IMR-90 (cell line): ENCODE measurements at regions not wholly inside any gene's neighbourhood (a gene's known extent, or its start where the extent isn't known, plus 50 kb on each side); places are given as distances from the start of the nearest gene placed in this dataset.

ENCODE experiments used
- ATAC-seq: fragments of 200-7000 bp; cut with Tn5 transposase; 2 replicates; pipeline ENCODE4 v1.9.1; 2020; ENCODE audit warnings: low read depth, mild to moderate bottlenecking, moderate library complexity
- BruUV-seq: library from RNA; stranded (reverse); fragments of 400-500 nt; replicated peaks from 2 replicates; lab custom pipeline; 2021; lab: Mats Ljungman, UMichigan
- CTCF ChIA-PET: fragments of 300-600 bp; formaldehyde crosslinking; extraction: SDS; loops from one replicate; lab custom pipeline; 2021; ENCODE audit warnings: antibody characterized with exemption; lab: Yijun Ruan, JAX
- POLR2A ChIA-PET: fragments of 300-600 bp; sonication (Branson Sonifier 250); formaldehyde crosslinking; loops from one replicate; lab custom pipeline; 2022; ENCODE audit warnings: antibody characterized with exemption; ENCODE audit not compliant: unreplicated experiment; lab: Charles Lee
- DNase-seq: peaks from one replicate; pipeline ENCODE4 v3.0.0; 2013
- H2AFZ ChIP-seq: replicated peaks from 2 replicates; pipeline ENCODE3; 2013; ENCODE audit warnings: low read length, mild to moderate bottlenecking; ENCODE audit not compliant: poor library complexity
- H2AK5ac ChIP-seq: 2 replicates; pipeline ENCODE4 v1.6.1; 2013; ENCODE audit warnings: low read depth, low read length, inconsistent platforms
- H2AK9ac ChIP-seq: replicated peaks from 2 replicates; pipeline ENCODE3; 2013; ENCODE audit warnings: mild to moderate bottlenecking, low read depth, low read length, moderate library complexity; ENCODE audit not compliant: poor library complexity
- H2BK120ac ChIP-seq: 2 replicates; pipeline ENCODE4 v1.6.1; 2013; ENCODE audit warnings: low read depth, low read length, inconsistent platforms
- H2BK15ac ChIP-seq: 3 replicates; pipeline ENCODE4 v1.6.1; 2013; ENCODE audit warnings: low read depth, low read length, inconsistent platforms
- H2BK20ac ChIP-seq: 2 replicates; pipeline ENCODE4 v1.6.1; 2013; ENCODE audit warnings: low read depth, mild to moderate bottlenecking, inconsistent platforms, low read length, moderate library complexity
- H2BK5ac ChIP-seq: 2 replicates; pipeline ENCODE4 v1.6.1; 2013; ENCODE audit warnings: mild to moderate bottlenecking, low read depth, low read length, inconsistent platforms; ENCODE audit not compliant: poor library complexity, severe bottlenecking
- H3K14ac ChIP-seq: replicated peaks from 2 replicates; pipeline ENCODE4 v1.6.1; 2013; ENCODE audit warnings: low read depth, low read length, inconsistent platforms
- H3K18ac ChIP-seq: 2 replicates; pipeline ENCODE4 v1.6.1; 2013; ENCODE audit warnings: low read depth, low read length, control low read depth
- H3K23ac ChIP-seq: 2 replicates; pipeline ENCODE4 v1.6.1; 2013; ENCODE audit warnings: low read depth, low read length, inconsistent platforms
- H3K27ac ChIP-seq: 2 replicates; pipeline ENCODE4 v1.5.1; 2013; ENCODE audit warnings: mild to moderate bottlenecking, control low read depth, low read length; ENCODE audit not compliant: insufficient read depth
- H3K27me3 ChIP-seq: 2 replicates; pipeline ENCODE4 v1.6.1; 2013; ENCODE audit warnings: low read length; ENCODE audit not compliant: control insufficient read depth, insufficient read depth
- H3K36me3 ChIP-seq: 2 replicates; pipeline ENCODE4 v1.6.1; 2013; ENCODE audit warnings: low read length, mixed read lengths; ENCODE audit not compliant: control insufficient read depth, insufficient read depth
- H3K4ac ChIP-seq: 2 replicates; pipeline ENCODE4 v1.6.1; 2013; ENCODE audit warnings: low read depth, low read length, inconsistent platforms
- H3K4me1 ChIP-seq: 2 replicates; pipeline ENCODE4 v1.6.1; 2013; ENCODE audit warnings: low read length, mixed read lengths; ENCODE audit not compliant: control insufficient read depth, insufficient read depth
- H3K4me2 ChIP-seq: 2 replicates; pipeline ENCODE4 v1.6.1; 2013; ENCODE audit warnings: low read depth, mild to moderate bottlenecking, control low read depth, low read length, moderate library complexity
- H3K4me3 ChIP-seq: 2 replicates; pipeline ENCODE4 v1.5.1; 2013; ENCODE audit warnings: low read depth, mild to moderate bottlenecking, control low read depth, low read length, moderate library complexity; ENCODE audit not compliant: insufficient read depth
- H3K56ac ChIP-seq: 2 replicates; pipeline ENCODE4 v1.6.1; 2013; ENCODE audit warnings: low read length, inconsistent platforms; ENCODE audit not compliant: insufficient read depth; ENCODE audit errors: extremely low read depth
- H3K79me1 ChIP-seq, 2 experiments: 2 replicates each; pipeline ENCODE4 v1.6.1; 2013; ENCODE audit warnings: low read length in 2 of 2, inconsistent platforms in 1 of 2, low read depth in 1 of 2
- H3K9ac ChIP-seq: 2 replicates; pipeline ENCODE4 v1.6.1; 2013; ENCODE audit warnings: low read depth, low read length, control low read depth
- H3K9me1 ChIP-seq: 2 replicates; pipeline ENCODE4 v1.6.1; 2013; ENCODE audit warnings: low read length, inconsistent platforms; ENCODE audit not compliant: insufficient read depth
- H3K9me3 ChIP-seq: 2 replicates; pipeline ENCODE4 v1.6.1; 2013; ENCODE audit warnings: low read length; ENCODE audit not compliant: control insufficient read depth, insufficient read depth
- H4K20me1 ChIP-seq: 2 replicates; pipeline ENCODE4 v1.6.1; 2013; ENCODE audit warnings: low read length, inconsistent platforms; ENCODE audit not compliant: insufficient read depth
- H4K5ac ChIP-seq: 2 replicates; pipeline ENCODE4 v1.6.1; 2013; ENCODE audit warnings: mild to moderate bottlenecking, low read depth, low read length, control low read depth
- H4K8ac ChIP-seq, 2 experiments: 2 replicates each; pipeline ENCODE4 v1.6.1; 2013; ENCODE audit warnings: low read depth in 2 of 2, low read length in 2 of 2, control low read depth in 1 of 2, inconsistent platforms in 1 of 2
- H4K91ac ChIP-seq: 2 replicates; pipeline ENCODE4 v1.6.1; 2013; ENCODE audit warnings: low read depth, low read length, inconsistent platforms; ENCODE audit not compliant: insufficient read depth
- MXI1 ChIP-seq: IDR thresholded peaks from 2 replicates; pipeline ENCODE4 v1.6.1; 2012; ENCODE audit warnings: low read depth, mild to moderate bottlenecking, low read length, moderate library complexity, borderline replicate concordance
- RAD21 ChIP-seq: IDR thresholded peaks from 2 replicates; pipeline ENCODE4 v1.6.1; 2012; ENCODE audit warnings: low read length, improper control_type of control experiment
- RFX5 ChIP-seq: IDR thresholded peaks from 2 replicates; pipeline ENCODE4 v1.8.0; 2012; ENCODE audit warnings: low read depth, mild to moderate bottlenecking, low read length, moderate library complexity
- WGBS, 2 experiments: methylation state at CpG; one replicate each; pipeline versions ENCODE4 v1.1.5 to v1.1.7; 2013; ENCODE audit warnings: missing lambda C conversion rate in 2 of 2; ENCODE audit not compliant: insufficient read length in 1 of 2; ENCODE audit errors: extremely low coverage in 2 of 2; 5-methylcytosine and 5-hydroxymethylcytosine counted together
- dilution Hi-C: fragments of 300-500 bp; cut with HindIII; formaldehyde crosslinking; loops from one replicate; pipeline ENCODE4 v1.14.3; 2018; ENCODE audit warnings: low sequenced_read_pairs; ENCODE audit not compliant: unreplicated experiment
- in situ Hi-C: fragments of 300-500 bp; cut with MboI; formaldehyde crosslinking; loops from 3 replicates; pipeline ENCODE4 v1.14.3; 2019; ENCODE audit warnings: low sequenced_read_pairs, inconsistent platforms, mixed read lengths
- intact Hi-C: fragments of 100-400 bp; cut with micrococcal nuclease; formaldehyde crosslinking; loops from 2 replicates; pipeline ENCODE4 v1.10.0; 2022

DNA sequence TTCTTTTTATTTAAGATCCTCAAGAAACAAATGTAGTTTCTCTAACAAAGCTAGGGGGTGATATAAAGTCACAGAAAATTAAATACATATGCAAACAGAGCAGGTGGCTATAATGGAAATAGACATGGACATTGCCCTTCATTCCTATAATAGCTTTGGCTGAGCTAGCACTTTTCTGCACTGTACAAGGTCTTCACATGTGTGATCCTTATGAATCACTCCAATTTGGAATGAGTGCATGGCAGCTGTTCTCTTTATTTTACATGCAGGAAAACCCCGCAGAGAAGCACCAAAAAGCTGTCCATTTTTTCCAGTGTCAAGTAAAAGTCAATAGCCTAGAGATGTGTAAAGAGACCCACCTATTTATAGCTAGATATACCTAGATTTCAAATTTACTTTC lies 747.4 kb upstream of the SLC8A1 start:
- Histone ChIP-seq H2BK5ac (no peak overlapping the region), H3K79me1 (no peaks in the 10 kb centered on the region), H3K27me3 (no peaks in the 10 kb centered on the region), H3K4me3 (no peak overlapping the region), H3K9me3 (no peaks in the 10 kb centered on the region), H2AK9ac (no peak overlapping the region), H4K8ac (no peak overlapping the region), H3K23ac (no peak overlapping the region), H3K56ac (no peak overlapping the region), H3K14ac (no peak overlapping the region), H3K9ac (no peak overlapping the region), H3K9me1 (no peaks in the 10 kb centered on the region), H3K4ac (no peak overlapping the region), H2BK20ac (no peak overlapping the region), H3K18ac (no peak overlapping the region), H3K27ac (no peak overlapping the region), H2BK15ac (no peak overlapping the region), H2AFZ (no peak overlapping the region), H3K36me3 (no peaks in the 10 kb centered on the region), H4K5ac (no peak overlapping the region), H2BK120ac (no peak overlapping the region), H4K20me1 (no peaks in the 10 kb centered on the region), H3K4me2 (no peak overlapping the region), H3K4me1 (no peaks in the 10 kb centered on the region), H2AK5ac (no peak overlapping the region), H4K91ac (no peak overlapping the region)
- no TSS peak for BruUV-seq
- ATAC-seq (no peak), DNase-seq (no peak)
- POLR2A ChIA-PET = no interaction called here
- in situ Hi-C loops (no loop called here), intact Hi-C loops (no loop called here), dilution Hi-C loops (no loop called here)
- WGBS, 2 experiments = no CpG with 5 or more reads among the region's 1 CpG
- TF ChIP-seq RFX5 (no peak), MXI1 (no peak), RAD21 (no peak)
- CTCF ChIA-PET = no interaction called here
